Skeletal muscle tissue (tissue), 3 donors: ENCODE measurements at regions not wholly inside any gene's neighbourhood (a gene's known extent, or its start where the extent isn't known, plus 50 kb on each side); places are given as distances from the start of the nearest gene placed in this dataset.

Experiments
- H3K27ac ChIP-seq: one replicate; pipeline ENCODE4 v1.7.0; 2013; ENCODE audit warnings: mild to moderate bottlenecking, low read depth, low read length, inconsistent platforms
- H3K27me3 ChIP-seq, 3 donors: one replicate each; pipeline ENCODE4 v1.7.0; 2013; ENCODE audit warnings: low read length in 3 of 3; ENCODE audit not compliant: control insufficient read depth in 3 of 3, insufficient read depth in 3 of 3
- H3K36me3 ChIP-seq, 3 donors: one replicate each; pipeline ENCODE4 v1.7.0; 2013; ENCODE audit warnings: low read length in 3 of 3; ENCODE audit not compliant: control insufficient read depth in 3 of 3, insufficient read depth in 3 of 3
- H3K4me1 ChIP-seq, 3 donors: one replicate each; pipeline ENCODE4 v1.7.0; 2013; ENCODE audit warnings: low read length in 3 of 3, mild to moderate bottlenecking in 3 of 3; ENCODE audit not compliant: control insufficient read depth in 3 of 3, insufficient read depth in 3 of 3
- H3K4me3 ChIP-seq, 3 donors: one replicate each; pipeline ENCODE4 v1.7.0; 2013; ENCODE audit warnings: low read length in 3 of 3
- H3K9ac ChIP-seq, 3 donors: one replicate each; pipeline ENCODE4 v1.7.0; 2013; ENCODE audit warnings: low read length in 3 of 3, mild to moderate bottlenecking in 3 of 3, moderate library complexity in 2 of 3, low read depth in 1 of 3
- H3K9me3 ChIP-seq, 3 donors: one replicate each; pipeline ENCODE4 v1.7.0; 2013; ENCODE audit warnings: low read length in 3 of 3; ENCODE audit not compliant: control insufficient read depth in 3 of 3
- donor health status: Osteomylitis.

DNA sequence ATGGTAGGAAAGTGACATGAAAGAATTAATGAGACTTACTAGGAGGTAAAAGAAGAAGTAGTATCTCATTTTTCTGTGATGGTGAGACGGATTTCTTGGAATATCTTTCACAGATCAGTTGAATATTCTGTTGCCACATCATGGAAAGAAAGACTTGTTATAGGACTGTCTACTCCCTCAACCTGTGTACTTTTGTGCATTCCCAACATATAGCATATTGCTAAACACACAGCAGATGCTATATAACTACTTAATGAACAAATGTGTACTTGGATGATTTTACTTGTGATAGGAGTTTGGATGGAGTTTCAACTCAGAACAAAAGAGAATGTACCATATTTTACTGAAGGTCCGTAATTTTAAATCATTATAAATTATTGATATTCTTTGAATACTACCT is 128.5 kb downstream of the LURAP1L start:
- no peak overlapping the region for H3K27ac ChIP-seq
- H3K27me3 ChIP-seq: no peaks in the 10 kb centered on the region
- peaks cover 0 to 3% (median 0%) of the 10 kb centered on the region in 3 donors for H3K9me3 ChIP-seq
- no peak overlapping the region for H3K4me3 ChIP-seq
- H3K9ac ChIP-seq: no peak overlapping the region
- H3K4me1 ChIP-seq: no peaks in the 10 kb centered on the region
- H3K36me3 ChIP-seq: no peaks in the 10 kb centered on the region

- H3K27ac ChIP-seq: no peak overlapping the region
- H3K36me3 ChIP-seq: no peaks in the 10 kb centered on the region
- H3K4me1 ChIP-seq: no peaks in the 10 kb centered on the region
- H3K4me3 ChIP-seq: no peak overlapping the region
- no peak overlapping the region for H3K9ac ChIP-seq
- peaks cover 0 to 2% (median 0%) of the 10 kb centered on the region in 3 donors for H3K9me3 ChIP-seq
- no peaks in the 10 kb centered on the region for H3K27me3 ChIP-seq
Observed at GRCh38 chr9:12904261-12905000, 129.6 kb downstream of the LURAP1L start.

DNA sequence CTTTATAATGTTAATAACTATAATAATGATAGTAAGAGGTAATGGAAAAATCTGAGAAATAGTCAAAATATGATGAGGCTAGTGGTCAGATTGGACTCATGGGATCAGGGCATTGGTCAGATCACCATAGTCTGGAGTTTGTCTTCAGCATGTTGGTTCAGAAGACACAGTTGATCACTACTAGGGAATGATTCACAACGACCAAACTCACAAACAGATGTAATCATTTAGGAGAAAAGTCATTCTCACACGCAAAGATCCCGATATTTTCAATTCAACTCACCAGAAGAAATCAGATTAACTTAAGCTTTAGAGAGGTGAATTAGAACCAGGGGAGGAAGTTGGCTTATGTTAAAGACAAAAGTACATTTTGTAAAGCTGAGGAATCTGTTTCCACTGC is 131.8 kb downstream of the LURAP1L start:
- no peaks in the 10 kb centered on the region for H3K9me3 ChIP-seq
- H3K4me3 ChIP-seq: no peak overlapping the region
- no peaks in the 10 kb centered on the region for H3K36me3 ChIP-seq
- no peaks in the 10 kb centered on the region for H3K4me1 ChIP-seq
- no peak overlapping the region for H3K9ac ChIP-seq
- H3K27me3 ChIP-seq: no peaks in the 10 kb centered on the region
- no peak overlapping the region for H3K27ac ChIP-seq

DNA sequence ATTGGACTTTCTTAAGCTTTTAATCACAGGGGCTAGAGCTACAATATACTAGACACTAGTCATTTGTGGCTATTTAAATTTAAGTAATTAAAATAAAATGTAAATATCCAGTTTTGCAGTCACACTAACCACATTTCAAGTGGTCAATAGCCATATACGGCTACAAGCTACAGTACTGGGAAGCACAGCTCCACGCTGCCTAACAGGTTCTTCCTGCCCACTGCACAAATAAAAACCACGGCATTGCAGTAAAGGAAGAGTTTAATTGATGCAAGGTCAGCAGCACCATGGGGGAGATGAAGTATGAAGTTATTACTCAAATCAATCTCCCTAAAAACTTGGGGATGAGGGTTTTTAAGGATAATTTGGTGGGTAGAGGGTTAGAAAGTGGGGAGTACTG is 134.1 kb downstream of the LURAP1L start:
- Histone ChIP-seq H3K27ac (no peak overlapping the region), H3K9me3 (no peaks in the 10 kb centered on the region), H3K9ac (no peak overlapping the region), H3K4me1 (no peaks in the 10 kb centered on the region), H3K27me3 (peaks cover 0 to 2% (median 0%) of the 10 kb centered on the region in 3 donors), H3K36me3 (no peaks in the 10 kb centered on the region), H3K4me3 (no peak overlapping the region)

DNA sequence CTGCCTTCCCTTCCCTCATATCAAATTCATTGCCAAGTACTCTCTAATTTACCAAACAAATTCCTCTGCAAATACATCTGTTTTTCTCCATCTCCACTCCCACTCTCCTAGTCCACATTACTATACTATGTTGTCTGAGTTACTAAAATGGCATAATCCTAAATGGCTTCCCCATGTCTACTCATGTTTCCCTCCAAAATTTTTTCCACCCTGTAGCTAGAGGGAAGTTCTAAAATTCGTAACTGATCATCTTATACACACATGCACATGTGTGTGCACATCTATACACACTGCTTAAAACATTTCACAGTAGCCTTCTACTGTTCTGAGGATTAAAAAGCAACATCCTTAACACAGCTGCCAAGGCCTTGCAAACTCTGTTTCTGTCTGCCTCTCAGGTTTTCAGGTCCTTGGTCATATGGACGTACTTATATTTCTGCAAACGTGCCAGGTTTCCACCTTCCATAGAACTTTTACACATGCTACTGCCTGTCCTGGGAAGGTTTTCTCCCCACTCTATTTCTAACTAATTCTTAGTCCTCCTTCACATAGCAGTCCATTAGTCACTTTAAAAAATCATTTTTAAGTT is 140.6 kb downstream of the LURAP1L start:
- Histone ChIP-seq H3K9me3 (no peaks in the 10 kb centered on the region), H3K4me1 (no peaks in the 10 kb centered on the region), H3K9ac (no peak overlapping the region), H3K27me3 (peaks cover 0 to 2% (median 0%) of the 10 kb centered on the region in 3 donors), H3K36me3 (no peaks in the 10 kb centered on the region), H3K27ac (no peak overlapping the region), H3K4me3 (no peak overlapping the region)

GRCh38 chr9:12916042-12916441 is 141.2 kb downstream of the LURAP1L start:
- Histone ChIP-seq H3K27ac (no peak overlapping the region), H3K9me3 (no peaks in the 10 kb centered on the region), H3K9ac (no peak overlapping the region), H3K36me3 (no peaks in the 10 kb centered on the region), H3K4me3 (no peak overlapping the region), H3K4me1 (no peaks in the 10 kb centered on the region), H3K27me3 (peaks cover 0 to 2% (median 0%) of the 10 kb centered on the region in 3 donors)

DNA sequence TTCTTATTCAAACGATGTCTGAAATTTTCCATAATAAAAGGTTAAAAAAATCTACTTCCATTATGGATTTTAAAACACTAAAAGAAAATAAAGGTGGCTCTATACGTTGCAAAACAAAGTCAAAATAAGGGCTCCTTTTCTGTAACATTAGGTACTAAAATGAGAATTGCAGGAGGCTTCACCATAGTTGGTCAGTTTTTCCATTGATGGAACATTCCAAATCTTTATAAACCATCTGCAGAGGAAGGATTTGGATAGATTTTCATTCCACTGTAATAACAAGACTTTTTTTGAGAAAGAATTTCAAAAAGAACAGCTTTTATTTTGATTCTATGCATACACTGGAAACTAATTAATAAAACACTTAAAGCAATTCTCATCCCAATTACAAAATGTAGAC is 145.6 kb downstream of the LURAP1L start:
- no peaks in the 10 kb centered on the region for H3K4me1 ChIP-seq
- H3K27ac ChIP-seq: no peak overlapping the region
- H3K4me3 ChIP-seq: no peak overlapping the region
- H3K9me3 ChIP-seq: no peaks in the 10 kb centered on the region
- H3K27me3 ChIP-seq: no peaks in the 10 kb centered on the region
- H3K9ac ChIP-seq: no peak overlapping the region
- H3K36me3 ChIP-seq: no peaks in the 10 kb centered on the region

DNA sequence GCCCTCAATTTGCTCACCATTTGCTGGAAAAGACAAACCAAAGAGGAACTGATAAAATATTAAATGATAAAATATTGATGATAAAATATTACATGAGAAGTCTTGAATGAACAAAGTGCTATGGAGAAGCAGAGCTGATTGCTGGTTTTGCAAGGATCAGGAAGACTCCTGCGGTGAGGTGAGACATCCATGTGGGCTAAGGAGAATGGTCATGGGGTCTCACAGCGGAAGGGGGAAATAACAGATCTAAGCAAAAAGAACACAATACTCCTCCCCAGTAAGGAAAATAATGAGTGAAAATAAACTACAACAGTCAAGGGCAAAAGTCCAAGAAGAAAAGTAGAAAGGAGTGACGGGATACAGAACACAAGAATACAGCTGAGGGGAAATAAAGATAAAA is 146.8 kb downstream of the LURAP1L start:
- Histone ChIP-seq H3K36me3 (no peaks in the 10 kb centered on the region), H3K4me1 (no peaks in the 10 kb centered on the region), H3K4me3 (no peak overlapping the region), H3K9ac (no peak overlapping the region), H3K9me3 (no peaks in the 10 kb centered on the region), H3K27me3 (no peaks in the 10 kb centered on the region), H3K27ac (no peak overlapping the region)

DNA sequence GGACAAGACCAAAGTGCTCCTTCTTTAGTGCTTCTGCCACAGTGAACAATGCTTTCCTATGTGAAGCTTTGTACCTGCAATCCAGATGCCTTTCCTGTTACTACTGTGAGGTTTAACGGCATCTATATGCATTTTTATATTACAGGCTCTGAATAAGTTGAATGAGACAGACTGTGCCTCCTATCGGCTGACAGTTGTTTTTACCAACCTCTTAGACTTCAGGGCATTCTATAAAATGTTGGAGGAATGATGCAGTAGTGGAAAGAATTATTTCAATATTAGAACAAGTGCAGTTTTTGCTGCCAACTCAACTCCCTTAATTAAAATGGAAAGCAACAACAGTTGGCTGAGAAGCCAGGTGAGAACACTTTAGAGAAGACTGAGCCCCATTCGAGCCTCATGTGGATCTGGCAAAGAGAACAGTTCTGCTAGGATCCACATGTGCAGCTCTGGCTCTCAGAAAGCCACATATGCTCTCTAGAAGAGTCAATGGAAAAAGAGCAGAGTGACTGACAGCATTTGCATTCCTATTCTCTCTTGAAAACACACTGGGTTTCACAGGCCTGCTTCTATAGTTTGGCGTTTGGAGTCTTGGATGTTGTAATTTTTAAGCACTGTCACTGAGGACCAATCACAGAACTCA is 147.5 kb downstream of the LURAP1L start:
- H3K27ac ChIP-seq: no peak overlapping the region
- H3K36me3 ChIP-seq: no peaks in the 10 kb centered on the region
- no peaks in the 10 kb centered on the region for H3K27me3 ChIP-seq
- H3K4me1 ChIP-seq: no peaks in the 10 kb centered on the region
- H3K4me3 ChIP-seq: no peak overlapping the region
- H3K9me3 ChIP-seq: no peaks in the 10 kb centered on the region
- no peak overlapping the region for H3K9ac ChIP-seq

- Histone ChIP-seq H3K9me3 (no peaks in the 10 kb centered on the region), H3K9ac (no peak overlapping the region), H3K27me3 (no peaks in the 10 kb centered on the region), H3K4me1 (no peaks in the 10 kb centered on the region), H3K4me3 (no peak overlapping the region), H3K27ac (peak overlapping the region; percentile 5), H3K36me3 (no peaks in the 10 kb centered on the region)
Observed at GRCh38 chr9:12923468-12924009, 148.7 kb downstream of the LURAP1L start.
